Aorta (tissue), 5 donors: ENCODE measurements at regions not wholly inside any gene's neighbourhood (a gene's known extent, or its start where the extent isn't known, plus 50 kb on each side); places are given as distances from the start of the nearest gene placed in this dataset.

Experiments
- ATAC-seq: fragments of 200-7000 bp; cut with Tn5 transposase; one replicate; pipeline ENCODE4 v1.9.1; 2022; ENCODE audit warnings: moderate library complexity; ENCODE audit not compliant: low FRiP score
- DNase-seq, 2 donors: peaks; one replicate each; pipeline ENCODE4 v3.0.0-alpha.2; 2020
- H3K27ac ChIP-seq, 2 donors: one replicate each; pipeline ENCODE4 v1.5.1; 2013; ENCODE audit warnings: low read length in 2 of 2, mild to moderate bottlenecking in 2 of 2, moderate library complexity in 2 of 2, control low read depth in 1 of 2, inconsistent platforms in 1 of 2, low read depth in 1 of 2
- H3K27me3 ChIP-seq, 2 donors: one replicate each; pipeline ENCODE4 v1.6.1; 2013; ENCODE audit warnings: control low read depth in 1 of 2, low read length in 1 of 2, mild to moderate bottlenecking in 1 of 2, moderate library complexity in 1 of 2; ENCODE audit not compliant: insufficient read depth in 2 of 2, control insufficient read depth in 1 of 2
- H3K36me3 ChIP-seq, 2 donors: one replicate each; pipeline ENCODE4 v1.6.1; 2013; ENCODE audit warnings: control low read depth in 1 of 2, low read length in 1 of 2, mild to moderate bottlenecking in 1 of 2; ENCODE audit not compliant: insufficient read depth in 2 of 2, control insufficient read depth in 1 of 2
- H3K4me1 ChIP-seq, 2 donors: one replicate each; pipeline ENCODE4 v1.6.1; 2013; ENCODE audit warnings: low read length in 2 of 2, control low read depth in 1 of 2, mild to moderate bottlenecking in 1 of 2, moderate library complexity in 1 of 2; ENCODE audit not compliant: insufficient read depth in 2 of 2, control insufficient read depth in 1 of 2
- H3K4me3 ChIP-seq, 2 donors: one replicate each; pipeline ENCODE4 v1.5.1; 2013; ENCODE audit warnings: low read length in 2 of 2, control low read depth in 1 of 2, mild to moderate bottlenecking in 1 of 2
- H3K9me3 ChIP-seq: one replicate; pipeline ENCODE4 v1.6.1; 2013; ENCODE audit warnings: mild to moderate bottlenecking, low read length; ENCODE audit not compliant: control insufficient read depth
- WGBS, 2 donors: extraction: QIAGEN DNeasy Blood & Tissue Kit; methylation state at CpG; one replicate each; pipeline ENCODE4 v1.1.7; 2013; 5-methylcytosine and 5-hydroxymethylcytosine counted together
- intact Hi-C, 2 donors: fragments of 100-400 bp; cut with DNase I; formaldehyde crosslinking; loops; one replicate each; pipeline versions ENCODE4 v1.14.2 to v1.15.0; 2022
- donor health status: healthy with polysubstance abuse.
- donor health status: Bipolar disorder and iron deficiency.
- donor health status: DM: no; HTN: no; CAD: no.
- donor health status: DM: no; HTN: no; CAD: no.
- donor health status: DM: yes; HTN: yes; CAD: no.

- ATAC-seq, result no peak
- Histone ChIP-seq H3K4me3 (no peak overlapping the region), H3K27ac (no peak overlapping the region), H3K9me3 (no peaks in the 10 kb centered on the region), H3K36me3 (no peaks in the 10 kb centered on the region), H3K27me3 (no peaks in the 10 kb centered on the region), H3K4me1 (no peaks in the 10 kb centered on the region)
- 43 to 68% methylated on average over 3 of the region's 3 CpGs for WGBS, 2 donors
- intact Hi-C loops, result no loop called here
- DNase-seq, result no peak
Measured at GRCh38 chr10:78512205-78512550, 478.5 kb downstream of the RPS24 start.

- Histone ChIP-seq H3K27me3 (no peaks in the 10 kb centered on the region), H3K4me3 (no peak overlapping the region), H3K36me3 (no peaks in the 10 kb centered on the region), H3K27ac (no peak overlapping the region), H3K4me1 (no peaks in the 10 kb centered on the region), H3K9me3 (no peaks in the 10 kb centered on the region)
- intact Hi-C loops, result no loop called here
- DNase-seq, result no peak
- WGBS, 2 donors, result 45 to 46% methylated on average over 2 of the region's 2 CpGs
- ATAC-seq, result no peak
Measured at GRCh38 chr10:78513330-78513729, 479.7 kb downstream of the RPS24 start.

- no peak overlapping the region for H3K4me3 ChIP-seq
- DNase-seq, result no peak
- no peaks in the 10 kb centered on the region for H3K27me3 ChIP-seq
- H3K4me1 ChIP-seq, result no peaks in the 10 kb centered on the region
- WGBS, 2 donors, result 98 to 99% methylated on average over 3 of the region's 3 CpGs
- no peak for ATAC-seq
- H3K36me3 ChIP-seq, result no peaks in the 10 kb centered on the region
- no peak overlapping the region for H3K27ac ChIP-seq
- H3K9me3 ChIP-seq, result no peaks in the 10 kb centered on the region
- intact Hi-C loops, result no loop called here
Measured at GRCh38 chr10:78513986-78514385, 480.3 kb downstream of the RPS24 start.

- intact Hi-C loops, result no loop called here
- Histone ChIP-seq H3K27me3 (no peaks in the 10 kb centered on the region), H3K4me1 (no peaks in the 10 kb centered on the region), H3K9me3 (no peaks in the 10 kb centered on the region), H3K27ac (no peak overlapping the region), H3K4me3 (no peak overlapping the region), H3K36me3 (no peaks in the 10 kb centered on the region)
- 96% methylated on average over 4 of the region's 4 CpGs for WGBS, 2 donors
- ATAC-seq, result no peak
- DNase-seq, result no peak
Measured at GRCh38 chr10:78514459-78514858, 480.8 kb downstream of the RPS24 start.

DNA sequence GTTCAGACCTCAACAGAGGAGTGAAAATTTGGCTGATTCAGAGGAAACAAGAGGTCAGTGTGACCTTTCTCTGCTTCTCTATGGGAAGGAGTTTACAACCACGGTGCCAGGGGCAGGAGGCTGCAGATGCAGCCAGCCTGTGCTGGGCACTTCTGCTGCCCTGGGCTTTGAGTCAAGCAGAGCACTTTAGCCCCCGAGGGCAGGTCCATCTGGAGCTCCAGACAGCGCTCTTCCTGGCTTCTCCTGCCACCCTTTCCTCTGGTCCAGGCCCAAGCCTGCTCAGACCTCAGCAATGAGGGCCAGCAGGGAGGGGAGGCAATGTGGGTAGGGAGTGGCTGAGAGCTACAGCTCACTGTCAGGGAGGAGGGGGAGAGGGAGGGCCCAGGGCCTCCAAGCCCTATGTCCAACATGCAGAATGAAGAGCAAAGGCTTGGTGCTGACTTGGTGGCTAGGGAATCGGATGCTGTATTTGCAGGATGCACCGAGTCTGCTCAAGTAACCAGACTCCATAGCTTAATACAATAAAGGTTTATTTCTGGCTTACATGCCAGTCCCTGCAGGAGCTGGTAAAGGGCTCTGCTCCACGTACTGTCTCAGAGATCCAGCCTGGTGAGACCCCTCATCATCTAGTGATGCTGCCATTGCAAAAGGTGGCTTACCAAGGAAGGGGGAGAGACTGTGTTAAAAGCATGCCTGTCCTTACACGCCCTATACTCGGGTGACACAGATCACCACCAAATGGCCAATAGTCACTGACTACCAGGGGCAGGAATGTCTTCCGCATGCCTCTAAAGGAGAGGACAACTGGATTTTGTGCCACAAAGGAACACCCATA is 481.6 kb downstream of the RPS24 start:
- Histone ChIP-seq H3K27ac (no peak overlapping the region), H3K9me3 (no peaks in the 10 kb centered on the region), H3K36me3 (no peaks in the 10 kb centered on the region), H3K27me3 (no peaks in the 10 kb centered on the region), H3K4me1 (no peaks in the 10 kb centered on the region), H3K4me3 (no peak overlapping the region)
- DNase-seq (peak; percentile 69 to 78), ATAC-seq (peak; percentile 36)
- WGBS, 2 donors, result 67% methylated on average over 9 of the region's 9 CpGs
- intact Hi-C loops, result no loop called here

GRCh38 chr10:78515873-78516153 is 482.1 kb downstream of the RPS24 start:
- 97 to 100% methylated on average over 1 of the region's 1 CpG for WGBS, 2 donors
- DNase-seq (no peak), ATAC-seq (no peak)
- intact Hi-C loops, result no loop called here
- Histone ChIP-seq H3K4me1 (no peaks in the 10 kb centered on the region), H3K9me3 (no peaks in the 10 kb centered on the region), H3K27me3 (no peaks in the 10 kb centered on the region), H3K27ac (no peak overlapping the region), H3K4me3 (no peak overlapping the region), H3K36me3 (no peaks in the 10 kb centered on the region)

DNA sequence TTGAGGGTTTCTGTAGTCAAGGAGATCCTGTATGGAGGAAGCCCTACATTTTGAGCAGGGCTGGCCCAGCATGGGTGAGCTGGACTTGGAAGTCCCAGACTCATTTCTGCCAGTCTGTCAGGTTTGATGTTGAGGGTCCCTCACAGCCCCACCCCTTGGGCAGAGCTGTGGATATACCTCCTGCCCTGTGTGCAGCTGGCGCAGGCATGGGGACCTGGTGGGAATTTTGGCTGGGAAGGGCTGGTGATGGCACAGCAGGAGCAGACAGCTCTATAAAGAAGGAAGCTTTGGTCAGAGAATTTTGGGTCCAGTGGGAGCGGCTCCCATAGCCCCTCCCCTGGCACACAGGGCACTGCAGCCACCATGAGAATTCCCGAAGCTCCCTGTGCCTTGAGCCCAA is 482.6 kb downstream of the RPS24 start:
- no peaks in the 10 kb centered on the region for H3K4me1 ChIP-seq
- DNase-seq (no peak), ATAC-seq (no peak)
- H3K27ac ChIP-seq, result no peak overlapping the region
- no peak overlapping the region for H3K4me3 ChIP-seq
- no peaks in the 10 kb centered on the region for H3K27me3 ChIP-seq
- 89 to 99% methylated on average over 3 of the region's 3 CpGs for WGBS, 2 donors
- no peaks in the 10 kb centered on the region for H3K9me3 ChIP-seq
- intact Hi-C loops, result no loop called here
- H3K36me3 ChIP-seq, result no peaks in the 10 kb centered on the region

- Histone ChIP-seq H3K9me3 (no peaks in the 10 kb centered on the region), H3K27ac (no peak overlapping the region), H3K36me3 (no peaks in the 10 kb centered on the region), H3K4me1 (no peaks in the 10 kb centered on the region), H3K27me3 (no peaks in the 10 kb centered on the region), H3K4me3 (no peak overlapping the region)
- 85 to 87% methylated on average over 8 of the region's 8 CpGs for WGBS, 2 donors
- ATAC-seq (no peak), DNase-seq (no peak)
- intact Hi-C loops, result no loop called here
Measured at GRCh38 chr10:78516756-78517155, 483.1 kb downstream of the RPS24 start.

DNA sequence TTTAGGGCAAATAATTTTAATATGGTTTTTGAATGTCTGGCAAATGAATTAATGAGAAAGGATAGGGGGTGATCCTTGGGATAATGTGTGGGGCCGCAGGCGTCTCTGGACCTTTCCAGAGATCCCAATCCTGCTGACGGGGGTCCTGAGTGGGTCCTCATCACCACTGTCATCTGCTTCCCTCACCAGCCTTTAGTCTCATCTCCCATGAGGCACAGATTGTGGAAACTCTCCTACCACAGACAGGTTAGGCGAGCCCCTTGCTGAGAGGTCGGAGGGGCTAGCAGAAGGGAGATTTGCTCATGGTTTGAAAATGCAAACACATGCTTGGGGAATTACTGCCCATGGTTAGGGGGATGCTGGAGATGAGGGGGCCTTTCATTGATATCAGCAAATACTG is 484.6 kb downstream of the RPS24 start:
- Histone ChIP-seq H3K4me3 (no peak overlapping the region), H3K36me3 (no peaks in the 10 kb centered on the region), H3K27me3 (no peaks in the 10 kb centered on the region), H3K27ac (no peak overlapping the region), H3K4me1 (no peaks in the 10 kb centered on the region), H3K9me3 (no peaks in the 10 kb centered on the region)
- DNase-seq, result no peak
- no peak for ATAC-seq
- WGBS, 2 donors, result 97 to 99% methylated on average over 5 of the region's 5 CpGs
- intact Hi-C loops, result no loop called here
